ENCODE measurements at regions not wholly inside any gene's neighbourhood (a gene's known extent, or its start where the extent isn't known, plus 50 kb on each side); places are given as distances from the start of the nearest gene placed in this dataset.

DNA sequence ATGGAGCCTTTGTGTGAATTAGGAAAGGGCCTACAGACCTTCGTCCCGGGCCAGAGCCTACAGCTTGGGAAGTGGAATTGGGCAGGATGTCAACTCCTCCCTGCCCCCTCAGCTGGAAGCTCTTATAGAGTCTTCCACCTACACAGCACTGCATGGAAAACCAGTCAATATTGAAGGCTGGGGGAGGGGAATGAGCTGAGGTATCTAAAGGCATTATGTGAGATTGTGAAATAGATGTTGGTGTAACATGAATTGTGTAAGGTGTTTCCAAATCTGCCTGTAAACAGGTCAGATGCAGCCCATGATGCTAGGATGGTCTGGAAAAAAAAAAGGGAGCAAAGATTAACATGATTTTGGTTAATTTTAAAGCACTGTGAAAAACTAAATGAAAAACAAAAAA lies 433.5 kb upstream of the POU3F3 start:
- CTCF ChIA-PET: no interaction called here
- POLR2A ChIA-PET: no interaction called here
- no peak for DNase-seq (ENCODE audit: low read depth, low spot score)
- TF ChIP-seq, protein P1, sequence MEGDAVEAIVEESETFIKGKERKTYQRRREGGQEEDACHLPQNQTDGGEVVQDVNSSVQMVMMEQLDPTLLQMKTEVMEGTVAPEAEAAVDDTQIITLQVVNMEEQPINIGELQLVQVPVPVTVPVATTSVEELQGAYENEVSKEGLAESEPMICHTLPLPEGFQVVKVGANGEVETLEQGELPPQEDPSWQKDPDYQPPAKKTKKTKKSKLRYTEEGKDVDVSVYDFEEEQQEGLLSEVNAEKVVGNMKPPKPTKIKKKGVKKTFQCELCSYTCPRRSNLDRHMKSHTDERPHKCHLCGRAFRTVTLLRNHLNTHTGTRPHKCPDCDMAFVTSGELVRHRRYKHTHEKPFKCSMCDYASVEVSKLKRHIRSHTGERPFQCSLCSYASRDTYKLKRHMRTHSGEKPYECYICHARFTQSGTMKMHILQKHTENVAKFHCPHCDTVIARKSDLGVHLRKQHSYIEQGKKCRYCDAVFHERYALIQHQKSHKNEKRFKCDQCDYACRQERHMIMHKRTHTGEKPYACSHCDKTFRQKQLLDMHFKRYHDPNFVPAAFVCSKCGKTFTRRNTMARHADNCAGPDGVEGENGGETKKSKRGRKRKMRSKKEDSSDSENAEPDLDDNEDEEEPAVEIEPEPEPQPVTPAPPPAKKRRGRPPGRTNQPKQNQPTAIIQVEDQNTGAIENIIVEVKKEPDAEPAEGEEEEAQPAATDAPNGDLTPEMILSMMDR (IDR thresholded peaks at IDR 0.05; ENCODE audit: low read depth, low read length): no peak
- Histone ChIP-seq H3K27me3 (ENCODE audit: control insufficient read depth, insufficient read depth, low read length) (no peaks in the 10 kb centered on the region), H3K9me3 (ENCODE audit: control insufficient read depth, insufficient read depth, low read length) (peaks cover 24% of the 10 kb centered on the region), H3K4me3 (ENCODE audit: low read depth, low read length) (no peak overlapping the region), H3K27ac (ENCODE audit: low read depth, low read length) (no peak overlapping the region)

DNA sequence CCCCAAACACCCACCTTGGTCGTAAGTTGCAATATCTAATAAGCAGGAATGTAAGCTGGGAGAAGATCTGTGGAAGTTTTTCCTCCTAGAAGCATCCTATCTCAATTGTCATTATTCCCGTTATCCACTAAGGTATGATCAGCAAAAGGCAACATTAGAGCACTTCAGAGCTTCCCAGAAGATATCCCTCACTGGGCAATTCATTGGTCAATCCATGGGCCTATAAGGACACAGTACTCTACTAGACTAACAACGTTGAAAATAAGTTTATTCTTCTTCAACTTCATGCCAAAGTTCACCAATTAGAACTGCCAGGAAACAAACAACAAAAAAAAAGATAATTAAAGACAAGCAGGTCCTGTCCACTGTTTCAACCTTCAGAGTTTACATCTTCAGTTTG lies 433.0 kb upstream of the POU3F3 start:
- CTCF ChIA-PET: no interaction called here
- peaks cover 24% of the 10 kb centered on the region for H3K9me3 ChIP-seq (ENCODE audit: control insufficient read depth, insufficient read depth, low read length)

DNA sequence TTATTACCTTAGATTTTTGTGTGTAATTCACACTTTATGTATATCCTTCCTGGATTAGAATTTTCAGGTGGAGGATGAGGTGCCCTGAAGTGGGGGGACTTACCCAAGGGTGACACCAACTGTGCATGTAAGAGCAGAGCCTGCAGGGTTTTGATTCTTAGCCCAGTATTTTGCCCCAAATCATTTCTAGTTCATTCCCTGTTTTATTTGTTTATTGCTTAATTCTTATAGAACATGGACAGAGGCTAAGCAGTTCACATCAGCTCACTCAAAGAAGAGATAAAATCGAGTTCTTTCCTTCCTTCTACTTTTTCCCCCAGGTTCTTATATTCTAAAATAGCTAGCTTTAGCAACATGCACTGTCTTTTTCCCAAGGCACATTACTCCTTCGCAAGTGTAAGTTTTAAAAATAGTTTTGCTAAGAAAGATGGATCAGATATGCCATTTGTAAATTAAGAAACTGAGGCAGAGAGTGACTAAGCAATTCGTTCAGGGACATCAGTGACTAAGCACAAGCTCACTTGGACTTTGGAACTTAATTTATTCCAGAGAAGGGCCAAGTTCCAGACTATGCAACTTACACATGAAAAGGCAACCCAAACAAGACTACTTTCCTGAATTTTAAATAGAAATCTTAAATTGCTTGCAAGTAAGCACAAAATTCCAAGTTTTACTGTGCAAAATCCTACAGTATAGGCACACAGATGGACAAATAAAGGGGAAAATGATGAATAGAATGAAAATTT lies 427.9 kb upstream of the POU3F3 start:
- POLR2A ChIA-PET: no interaction called here
- Histone ChIP-seq H3K27me3 (ENCODE audit: control insufficient read depth, insufficient read depth, low read length) (no peaks in the 10 kb centered on the region), H3K27ac (ENCODE audit: low read depth, low read length) (no peak overlapping the region), H3K4me3 (ENCODE audit: low read depth, low read length) (no peak overlapping the region), H3K9me3 (ENCODE audit: control insufficient read depth, insufficient read depth, low read length) (peaks cover 5% of the 10 kb centered on the region)
- DNase-seq (ENCODE audit: low read depth, low spot score): no peak
- CTCF ChIA-PET: no interaction called here
- TF ChIP-seq, protein P1 (IDR thresholded peaks at IDR 0.05; ENCODE audit: low read depth, low read length): no peak

More for the DNA sequence above, 433.0 kb upstream of the POU3F3 start:
- TF ChIP-seq, protein P1 (IDR thresholded peaks at IDR 0.05; ENCODE audit: low read depth, low read length): no peak
- Histone ChIP-seq H3K4me3 (ENCODE audit: low read depth, low read length) (no peak overlapping the region), H3K27me3 (ENCODE audit: control insufficient read depth, insufficient read depth, low read length) (no peaks in the 10 kb centered on the region), H3K27ac (ENCODE audit: low read depth, low read length) (no peak overlapping the region)
- DNase-seq (ENCODE audit: low read depth, low spot score): no peak
- POLR2A ChIA-PET: no interaction called here

DNA sequence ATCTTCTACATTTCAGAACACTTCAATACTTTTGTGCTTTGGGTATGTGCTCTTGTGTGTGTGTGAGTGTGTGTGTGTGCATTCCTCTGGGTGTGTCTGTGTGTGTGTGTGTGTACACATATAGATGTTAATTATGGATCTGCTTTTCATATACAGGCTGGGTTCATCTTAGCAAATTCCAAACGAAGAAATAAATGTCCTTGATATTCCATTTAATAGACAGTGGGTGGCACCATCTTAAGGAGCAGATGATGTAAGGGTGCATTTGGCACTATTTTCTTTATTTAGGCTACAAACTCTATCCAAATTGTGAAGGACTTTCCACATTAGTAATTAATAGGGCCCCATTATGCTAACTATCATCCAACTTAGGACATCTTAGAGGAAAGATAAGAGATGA lies 425.8 kb upstream of the POU3F3 start:
- H3K9me3 ChIP-seq (ENCODE audit: control insufficient read depth, insufficient read depth, low read length): peaks cover 5% of the 10 kb centered on the region
- CTCF ChIA-PET: no interaction called here
- no peak for DNase-seq (ENCODE audit: low read depth, low spot score)

DNA sequence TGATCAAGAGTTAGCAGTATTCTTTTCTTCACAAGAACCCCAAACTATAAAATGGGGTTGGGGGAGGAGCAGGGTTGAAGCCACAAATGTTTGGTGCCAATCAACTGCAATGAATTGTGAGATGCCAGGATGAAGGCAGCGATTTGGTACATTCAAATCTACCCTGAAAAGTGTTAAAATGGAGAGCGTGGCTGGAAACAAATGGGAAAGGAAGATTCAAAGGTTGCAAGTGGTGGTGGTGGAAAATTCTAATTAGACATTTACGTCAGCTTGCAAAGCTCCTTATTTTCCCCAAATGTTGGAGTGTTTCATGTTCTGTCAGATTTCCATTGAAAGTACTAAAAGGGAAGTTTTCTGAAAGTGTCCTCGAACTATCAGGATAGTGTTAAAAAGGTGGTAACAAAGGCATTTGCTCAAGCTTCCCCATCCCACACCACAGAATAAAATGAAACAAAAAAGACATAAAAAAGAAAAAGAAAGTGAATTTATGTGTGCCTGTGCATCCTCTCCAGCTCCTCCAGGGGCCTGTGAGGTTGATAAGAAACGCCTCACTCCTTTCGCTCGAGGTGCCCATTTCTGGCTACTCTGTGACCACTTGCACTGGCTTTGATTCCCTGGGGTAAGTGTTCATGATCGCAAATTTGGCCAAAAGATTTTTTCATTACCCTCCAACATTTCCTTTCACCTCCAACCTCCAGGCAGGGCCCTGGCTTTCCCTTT lies 424.1 kb upstream of the POU3F3 start:
- TF ChIP-seq, protein P1 (IDR thresholded peaks at IDR 0.05; ENCODE audit: low read depth, low read length): no peak
- POLR2A ChIA-PET: no interaction called here
- H3K9me3 ChIP-seq (ENCODE audit: control insufficient read depth, insufficient read depth, low read length): peaks cover 10% of the 10 kb centered on the region
- no peak overlapping the region for H3K4me3 ChIP-seq (ENCODE audit: low read depth, low read length)
- no peak for DNase-seq (ENCODE audit: low read depth, low spot score)
- no peaks in the 10 kb centered on the region for H3K27me3 ChIP-seq (ENCODE audit: control insufficient read depth, insufficient read depth, low read length)
- H3K27ac ChIP-seq (ENCODE audit: low read depth, low read length): no peak overlapping the region
- CTCF ChIA-PET: no interaction called here

More for the DNA sequence above, 425.8 kb upstream of the POU3F3 start:
- POLR2A ChIA-PET: no interaction called here
- TF ChIP-seq, protein P1 (IDR thresholded peaks at IDR 0.05; ENCODE audit: low read depth, low read length): no peak
- no peak overlapping the region for H3K4me3 ChIP-seq (ENCODE audit: low read depth, low read length)
- H3K27ac ChIP-seq (ENCODE audit: low read depth, low read length): no peak overlapping the region
- no peaks in the 10 kb centered on the region for H3K27me3 ChIP-seq (ENCODE audit: control insufficient read depth, insufficient read depth, low read length)

Measured in AG04450 (cell line).